Osteoblast (primary cell): ENCODE measurements at regions not wholly inside any gene's neighbourhood (a gene's known extent, or its start where the extent isn't known, plus 50 kb on each side); places are given as distances from the start of the nearest gene placed in this dataset.

Experiments
- DNase-seq: peaks from one replicate; pipeline ENCODE4 v3.0.0; 2011; ENCODE audit warnings: low spot score, mixed read lengths; ENCODE audit not compliant: insufficient read length; ENCODE audit errors: missing footprints
- H2AFZ ChIP-seq: 2 replicates; pipeline ENCODE4 v1.6.0; 2011; ENCODE audit warnings: mild to moderate bottlenecking, low read length
- H3K27ac ChIP-seq: 2 replicates; pipeline ENCODE4 v1.5.1; 2011; ENCODE audit warnings: mild to moderate bottlenecking, low read depth, low read length, moderate library complexity
- H3K27me3 ChIP-seq: 2 replicates; pipeline ENCODE4 v1.6.0; 2012; ENCODE audit warnings: mild to moderate bottlenecking, control low read depth, inconsistent platforms, low read length, moderate library complexity; ENCODE audit not compliant: insufficient read depth
- H3K36me3 ChIP-seq: 2 replicates; pipeline ENCODE4 v1.5.1; 2011; ENCODE audit warnings: mild to moderate bottlenecking, low read length, control low read depth, moderate library complexity; ENCODE audit not compliant: insufficient read depth
- H3K4me1 ChIP-seq: 2 replicates; pipeline ENCODE4 v1.5.1; 2011; ENCODE audit warnings: mild to moderate bottlenecking, low read length, control low read depth, moderate library complexity; ENCODE audit not compliant: insufficient read depth
- H3K4me2 ChIP-seq: 2 replicates; pipeline ENCODE4 v1.6.0; 2011; ENCODE audit warnings: mild to moderate bottlenecking, low read length; ENCODE audit not compliant: insufficient read depth
- H3K4me3 ChIP-seq: fragments of 200-600 bp; sonication (generic); 3 replicates; pipeline ENCODE4 v1.5.1; 2012; ENCODE audit warnings: mild to moderate bottlenecking, low read length, inconsistent platforms; ENCODE audit not compliant: insufficient read depth
- H3K79me2 ChIP-seq: 2 replicates; pipeline ENCODE4 v1.6.0; 2012; ENCODE audit warnings: mild to moderate bottlenecking, low read length, control low read depth, inconsistent platforms; ENCODE audit not compliant: insufficient read depth
- H3K9me3 ChIP-seq: 2 replicates; pipeline ENCODE4 v1.5.1; 2011; ENCODE audit warnings: low read depth, low read length, control low read depth
- H4K20me1 ChIP-seq: 2 replicates; pipeline ENCODE4 v1.6.0; 2012; ENCODE audit warnings: mild to moderate bottlenecking, low read length, control low read depth; ENCODE audit not compliant: insufficient read depth
- TF ChIP-seq, protein P1 (sequence below): IDR thresholded peaks from 2 replicates; pipeline ENCODE4 v1.5.1; 2011; ENCODE audit warnings: mild to moderate bottlenecking, low read depth, low read length, moderate library complexity; ENCODE audit errors: extremely low read depth

DNA sequence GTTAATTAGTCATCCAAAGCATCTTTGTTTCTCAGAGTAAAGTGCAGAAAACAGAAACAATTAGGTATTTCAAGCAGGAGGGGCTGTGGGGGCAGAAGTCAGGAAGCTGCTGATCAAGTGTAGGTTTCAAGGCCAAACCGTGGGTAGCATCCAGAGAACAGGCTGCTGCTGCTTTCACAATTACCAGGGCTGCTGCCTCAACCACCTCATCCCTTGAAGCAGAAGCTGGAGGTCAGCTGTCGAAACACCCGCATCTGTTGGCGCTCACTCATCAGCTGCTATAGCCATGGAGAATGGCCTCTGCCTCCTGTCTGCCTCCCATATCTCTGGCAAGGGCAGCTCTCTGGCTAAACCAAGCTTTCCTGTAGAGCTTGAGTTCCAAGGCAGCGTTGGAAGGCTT is 122.9 kb upstream of the OSMR start:
- H3K79me2 ChIP-seq = no peaks in the 10 kb centered on the region
- TF ChIP-seq, protein P1, sequence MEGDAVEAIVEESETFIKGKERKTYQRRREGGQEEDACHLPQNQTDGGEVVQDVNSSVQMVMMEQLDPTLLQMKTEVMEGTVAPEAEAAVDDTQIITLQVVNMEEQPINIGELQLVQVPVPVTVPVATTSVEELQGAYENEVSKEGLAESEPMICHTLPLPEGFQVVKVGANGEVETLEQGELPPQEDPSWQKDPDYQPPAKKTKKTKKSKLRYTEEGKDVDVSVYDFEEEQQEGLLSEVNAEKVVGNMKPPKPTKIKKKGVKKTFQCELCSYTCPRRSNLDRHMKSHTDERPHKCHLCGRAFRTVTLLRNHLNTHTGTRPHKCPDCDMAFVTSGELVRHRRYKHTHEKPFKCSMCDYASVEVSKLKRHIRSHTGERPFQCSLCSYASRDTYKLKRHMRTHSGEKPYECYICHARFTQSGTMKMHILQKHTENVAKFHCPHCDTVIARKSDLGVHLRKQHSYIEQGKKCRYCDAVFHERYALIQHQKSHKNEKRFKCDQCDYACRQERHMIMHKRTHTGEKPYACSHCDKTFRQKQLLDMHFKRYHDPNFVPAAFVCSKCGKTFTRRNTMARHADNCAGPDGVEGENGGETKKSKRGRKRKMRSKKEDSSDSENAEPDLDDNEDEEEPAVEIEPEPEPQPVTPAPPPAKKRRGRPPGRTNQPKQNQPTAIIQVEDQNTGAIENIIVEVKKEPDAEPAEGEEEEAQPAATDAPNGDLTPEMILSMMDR = no peak
- H2AFZ ChIP-seq = no peak overlapping the region
- H3K4me2 ChIP-seq = no peak overlapping the region
- no peaks in the 10 kb centered on the region for H4K20me1 ChIP-seq
- no peaks in the 10 kb centered on the region for H3K27me3 ChIP-seq
- no peak for DNase-seq
- no peaks in the 10 kb centered on the region for H3K9me3 ChIP-seq
- H3K36me3 ChIP-seq = no peaks in the 10 kb centered on the region
- H3K4me3 ChIP-seq = no peak overlapping the region
- peaks cover 20% of the 10 kb centered on the region for H3K4me1 ChIP-seq
- no peak overlapping the region for H3K27ac ChIP-seq

DNA sequence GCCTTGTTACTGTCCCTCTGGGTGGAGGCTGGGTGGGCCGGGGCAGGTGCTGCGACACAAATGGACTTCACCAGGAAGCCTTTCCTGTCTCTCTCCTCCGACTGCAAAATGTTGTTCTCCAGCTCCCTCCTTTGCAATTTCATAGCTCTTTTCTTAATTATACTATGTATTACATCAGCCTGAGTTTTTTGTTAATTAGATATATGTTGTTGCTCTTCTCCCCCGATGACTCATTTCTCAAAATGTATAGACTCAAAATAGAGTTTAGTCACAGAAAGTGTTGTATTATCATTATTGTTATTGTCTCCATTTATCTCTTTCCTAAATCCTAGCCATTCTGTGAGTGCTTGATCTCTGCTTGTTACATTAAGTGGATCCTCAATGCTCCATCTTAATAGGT is 122.4 kb upstream of the OSMR start:
- Histone ChIP-seq H3K27ac (no peak overlapping the region), H3K4me2 (no peak overlapping the region), H3K27me3 (no peaks in the 10 kb centered on the region), H3K79me2 (no peaks in the 10 kb centered on the region), H3K4me3 (no peak overlapping the region), H4K20me1 (no peaks in the 10 kb centered on the region), H3K36me3 (no peaks in the 10 kb centered on the region), H2AFZ (no peak overlapping the region), H3K9me3 (no peaks in the 10 kb centered on the region), H3K4me1 (peaks cover 20% of the 10 kb centered on the region)
- TF ChIP-seq, protein P1 = no peak
- no peak for DNase-seq

DNA sequence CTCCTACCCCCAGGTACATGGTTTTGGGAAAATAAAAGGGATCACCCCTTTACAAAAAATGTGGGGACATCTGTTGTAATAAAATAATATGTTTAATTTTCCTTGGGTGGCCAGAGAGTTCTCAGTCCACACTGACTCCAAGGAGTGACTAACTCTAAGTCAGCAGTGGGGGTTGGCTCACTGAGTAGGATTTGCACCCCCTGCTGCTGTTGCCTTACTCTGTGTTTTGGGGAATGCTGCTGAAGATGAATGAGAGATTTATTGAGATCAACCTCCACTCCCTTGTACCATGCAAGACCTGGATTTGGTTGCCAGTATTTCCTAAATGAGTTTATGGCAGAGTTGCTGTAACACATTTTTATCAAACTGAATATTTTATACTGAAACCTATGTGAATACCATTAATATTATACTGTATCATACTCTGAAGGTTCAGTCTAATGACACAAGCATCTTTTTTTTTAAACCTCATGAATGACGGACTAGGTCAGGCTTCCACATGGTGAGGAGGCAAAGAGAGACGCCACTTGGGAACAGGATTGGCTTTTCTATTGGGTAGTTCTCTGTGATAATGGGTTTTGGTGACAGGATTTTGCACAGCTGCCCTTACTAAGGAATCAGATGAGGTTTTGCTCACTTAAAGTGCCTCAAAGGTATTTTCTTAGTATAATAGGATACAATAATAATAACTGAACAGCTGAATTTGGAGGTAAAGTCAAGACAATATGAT is 121.3 kb upstream of the OSMR start:
- Histone ChIP-seq H3K79me2 (no peaks in the 10 kb centered on the region), H3K9me3 (no peaks in the 10 kb centered on the region), H3K36me3 (no peaks in the 10 kb centered on the region), H3K4me2 (peak overlapping the region; percentile 31), H3K4me3 (no peak overlapping the region), H3K27ac (peak overlapping the region; percentile 0), H4K20me1 (no peaks in the 10 kb centered on the region), H3K27me3 (no peaks in the 10 kb centered on the region), H3K4me1 (peaks cover 20% of the 10 kb centered on the region), H2AFZ (no peak overlapping the region)
- DNase-seq = peak; percentile 86
- TF ChIP-seq, protein P1 = peak; percentile 16

DNA sequence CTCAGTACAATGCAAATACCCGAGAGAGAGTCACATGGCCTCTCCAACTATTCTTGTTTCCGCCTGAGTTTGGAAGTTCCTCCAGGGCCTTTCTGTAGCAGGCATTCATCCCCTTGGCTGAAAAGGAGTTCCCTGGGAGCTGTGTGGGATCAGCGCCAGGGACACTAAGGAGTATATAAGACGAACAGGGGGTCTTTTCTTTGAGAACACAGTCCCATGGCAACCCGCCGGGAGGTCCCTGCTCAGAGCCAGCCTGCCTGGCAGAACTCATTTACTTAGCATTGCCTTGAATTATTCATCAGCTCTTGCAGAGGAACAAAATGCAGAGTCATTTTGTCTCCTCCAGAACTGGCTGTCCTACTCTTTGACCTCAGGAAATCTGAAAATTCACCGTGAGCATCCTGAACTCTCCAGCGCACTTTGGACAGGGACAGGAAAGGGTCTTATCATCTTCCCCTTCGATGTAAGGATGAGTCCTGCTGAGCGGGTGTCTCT is 120.4 kb upstream of the OSMR start:
- Histone ChIP-seq H3K27ac (no peak overlapping the region), H4K20me1 (no peaks in the 10 kb centered on the region), H3K79me2 (no peaks in the 10 kb centered on the region), H3K27me3 (no peaks in the 10 kb centered on the region), H3K4me1 (peaks cover 16% of the 10 kb centered on the region), H3K4me2 (no peak overlapping the region), H3K9me3 (no peaks in the 10 kb centered on the region), H3K36me3 (no peaks in the 10 kb centered on the region), H2AFZ (peak overlapping the region; percentile 14), H3K4me3 (no peak overlapping the region)
- DNase-seq = no peak
- TF ChIP-seq, protein P1 = no peak
